ENCODE measurements at regions not wholly inside any gene's neighbourhood (a gene's known extent, or its start where the extent isn't known, plus 50 kb on each side); places are given as distances from the start of the nearest gene placed in this dataset.

DNA sequence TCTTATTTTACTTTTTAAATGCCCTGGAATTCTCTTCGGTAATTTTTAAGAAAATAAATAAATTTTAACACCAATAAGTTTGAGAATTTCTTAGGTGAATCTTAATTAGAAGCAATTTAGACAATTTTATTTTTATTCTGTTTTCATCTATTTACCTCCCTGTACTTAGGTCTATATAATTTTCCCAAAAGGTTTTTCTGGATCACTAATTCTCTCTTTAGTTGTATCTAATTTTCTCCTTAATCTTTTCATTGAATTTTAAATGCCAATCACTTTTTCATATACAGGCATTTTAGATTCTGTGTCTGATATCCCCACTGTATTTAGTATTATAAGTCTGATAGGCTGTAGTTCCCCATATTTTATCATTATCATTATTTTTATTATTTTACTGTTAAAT, 845.3 kb downstream of the TRIML1 start:
- intact Hi-C loops (cut with DNase I) = no loop called here
- Histone ChIP-seq H3K9me3 (no peaks in the 10 kb centered on the region), H3K36me3 (no peaks in the 10 kb centered on the region), H3K4me3 (replicated peaks in 1 of 3) (no peak overlapping the region), H3K4me1 (peaks cover 0 to 12% of the 10 kb centered on the region in 2 donors), H3K27ac (no peak overlapping the region), H3K27me3 (no peaks in the 10 kb centered on the region)
- no peak for TF ChIP-seq POLR2A (IDR thresholded peaks at IDR 0.05)
- TF ChIP-seq, protein P1, sequence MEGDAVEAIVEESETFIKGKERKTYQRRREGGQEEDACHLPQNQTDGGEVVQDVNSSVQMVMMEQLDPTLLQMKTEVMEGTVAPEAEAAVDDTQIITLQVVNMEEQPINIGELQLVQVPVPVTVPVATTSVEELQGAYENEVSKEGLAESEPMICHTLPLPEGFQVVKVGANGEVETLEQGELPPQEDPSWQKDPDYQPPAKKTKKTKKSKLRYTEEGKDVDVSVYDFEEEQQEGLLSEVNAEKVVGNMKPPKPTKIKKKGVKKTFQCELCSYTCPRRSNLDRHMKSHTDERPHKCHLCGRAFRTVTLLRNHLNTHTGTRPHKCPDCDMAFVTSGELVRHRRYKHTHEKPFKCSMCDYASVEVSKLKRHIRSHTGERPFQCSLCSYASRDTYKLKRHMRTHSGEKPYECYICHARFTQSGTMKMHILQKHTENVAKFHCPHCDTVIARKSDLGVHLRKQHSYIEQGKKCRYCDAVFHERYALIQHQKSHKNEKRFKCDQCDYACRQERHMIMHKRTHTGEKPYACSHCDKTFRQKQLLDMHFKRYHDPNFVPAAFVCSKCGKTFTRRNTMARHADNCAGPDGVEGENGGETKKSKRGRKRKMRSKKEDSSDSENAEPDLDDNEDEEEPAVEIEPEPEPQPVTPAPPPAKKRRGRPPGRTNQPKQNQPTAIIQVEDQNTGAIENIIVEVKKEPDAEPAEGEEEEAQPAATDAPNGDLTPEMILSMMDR (IDR thresholded peaks at IDR 0.05) = no peak
- 89 to 97% methylated on average over 1 of the region's 1 CpG for WGBS, 2 donors
- no peak for DNase-seq

DNA sequence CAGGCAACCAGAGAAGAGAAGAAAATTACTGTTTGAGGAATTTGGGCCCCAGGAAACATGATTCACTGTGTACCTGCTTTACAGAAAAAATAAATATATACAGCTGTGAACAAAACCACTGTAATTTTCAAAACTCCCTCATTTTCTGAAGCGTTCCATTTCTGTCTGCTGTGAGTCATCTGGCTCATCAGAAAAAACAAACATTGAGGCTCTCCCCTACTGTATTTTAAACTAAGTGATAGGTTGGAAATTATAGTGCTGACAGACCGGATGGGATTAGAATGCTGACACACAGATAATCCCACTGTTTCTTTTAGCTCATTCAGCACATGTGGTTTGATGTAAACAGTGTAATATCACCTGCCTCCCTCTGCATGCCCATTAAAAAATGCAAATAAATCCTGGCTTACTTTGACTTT, 847.0 kb downstream of the TRIML1 start:
- TF ChIP-seq POLR2A (IDR thresholded peaks at IDR 0.05) = no peak
- TF ChIP-seq, protein P1 (IDR thresholded peaks at IDR 0.05) = no peak
- intact Hi-C loops (cut with DNase I) = no loop called here
- no peaks in the 10 kb centered on the region for H3K36me3 ChIP-seq
- H3K9me3 ChIP-seq = no peaks in the 10 kb centered on the region
- no peaks in the 10 kb centered on the region for H3K27me3 ChIP-seq
- 71 to 74% methylated on average over 2 of the region's 2 CpGs for WGBS, 2 donors
- no peaks in the 10 kb centered on the region for H3K4me1 ChIP-seq
- DNase-seq = no peak
- H3K4me3 ChIP-seq (replicated peaks in 1 of 3) = no peak overlapping the region
- H3K27ac ChIP-seq = no peak overlapping the region

GRCh38 chr4:188987011-188987410, 847.8 kb downstream of the TRIML1 start:
- no peak for DNase-seq
- Histone ChIP-seq H3K36me3 (no peaks in the 10 kb centered on the region), H3K9me3 (no peaks in the 10 kb centered on the region), H3K4me1 (no peaks in the 10 kb centered on the region), H3K27me3 (no peaks in the 10 kb centered on the region), H3K4me3 (replicated peaks in 1 of 3) (no peak overlapping the region), H3K27ac (no peak overlapping the region)
- TF ChIP-seq, protein P1 (IDR thresholded peaks at IDR 0.05) = no peak
- TF ChIP-seq POLR2A (IDR thresholded peaks at IDR 0.05) = no peak
- intact Hi-C loops (cut with DNase I) = no loop called here
- 90 to 96% methylated on average over 1 of the region's 1 CpG for WGBS, 2 donors

DNA sequence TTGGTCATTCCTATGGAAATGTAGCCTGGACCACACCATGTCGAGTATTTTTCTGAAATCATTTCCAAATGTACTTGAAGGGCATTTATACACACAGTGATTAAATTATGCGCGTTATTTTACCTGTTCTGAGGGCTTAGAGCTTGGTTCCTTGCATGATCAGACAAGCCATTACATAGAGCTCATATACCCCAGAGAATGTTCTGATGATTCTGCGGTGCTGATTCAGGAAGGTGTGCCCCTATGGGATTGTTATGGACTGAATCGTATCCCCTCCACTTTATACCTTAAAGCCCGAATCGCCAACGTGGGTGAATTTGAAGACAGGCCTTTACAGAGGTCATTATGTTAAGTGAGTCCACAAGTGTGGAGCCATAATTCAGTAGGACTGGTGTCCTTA, 848.9 kb downstream of the TRIML1 start:
- DNase-seq = no peak
- no peaks in the 10 kb centered on the region for H3K4me1 ChIP-seq
- no peaks in the 10 kb centered on the region for H3K9me3 ChIP-seq
- intact Hi-C loops (cut with DNase I) = no loop called here
- no peak overlapping the region for H3K4me3 ChIP-seq (replicated peaks in 1 of 3)
- H3K27me3 ChIP-seq = no peaks in the 10 kb centered on the region
- H3K36me3 ChIP-seq = no peaks in the 10 kb centered on the region
- TF ChIP-seq, protein P1 (IDR thresholded peaks at IDR 0.05) = no peak
- no peak for TF ChIP-seq POLR2A (IDR thresholded peaks at IDR 0.05)
- 94% methylated on average over 8 of the region's 8 CpGs for WGBS, 2 donors
- no peak overlapping the region for H3K27ac ChIP-seq

GRCh38 chr4:188989371-188989770, 850.1 kb downstream of the TRIML1 start:
- 77 to 82% methylated on average over 3 of the region's 3 CpGs for WGBS, 2 donors
- TF ChIP-seq POLR2A (IDR thresholded peaks at IDR 0.05) = no peak
- TF ChIP-seq, protein P1 (IDR thresholded peaks at IDR 0.05) = no peak
- Histone ChIP-seq H3K9me3 (no peaks in the 10 kb centered on the region), H3K36me3 (no peaks in the 10 kb centered on the region), H3K4me3 (replicated peaks in 1 of 3) (no peak overlapping the region), H3K4me1 (no peaks in the 10 kb centered on the region), H3K27me3 (no peaks in the 10 kb centered on the region), H3K27ac (no peak overlapping the region)
- no peak for DNase-seq
- intact Hi-C loops (cut with DNase I) = no loop called here

Measured in thyroid gland (tissue), 4 donors.